Neural progenitor cell (in vitro differentiated cells): ENCODE measurements at regions not wholly inside any gene's neighbourhood (a gene's known extent, or its start where the extent isn't known, plus 50 kb on each side); places are given as distances from the start of the nearest gene placed in this dataset.

Experiments used
- EZH2 ChIP-seq: fragments of 200-600 bp; sonication (generic); IDR thresholded peaks from 2 replicates; pipeline ENCODE4 v1.6.1; 2017; ENCODE audit warnings: antibody characterized with exemption, mild to moderate bottlenecking, moderate library complexity
- EZH2phosphoT487 ChIP-seq: fragments of 200-600 bp; sonication (generic); IDR thresholded peaks from 2 replicates; pipeline ENCODE4 v1.6.1; 2017; ENCODE audit warnings: antibody characterized with exemption
- TF ChIP-seq, protein P1 (sequence below): fragments of 200-600 bp; sonication (generic); IDR thresholded peaks from 2 replicates; pipeline ENCODE4 v1.5.1; 2017; ENCODE audit warnings: antibody characterized with exemption, mild to moderate bottlenecking

DNA sequence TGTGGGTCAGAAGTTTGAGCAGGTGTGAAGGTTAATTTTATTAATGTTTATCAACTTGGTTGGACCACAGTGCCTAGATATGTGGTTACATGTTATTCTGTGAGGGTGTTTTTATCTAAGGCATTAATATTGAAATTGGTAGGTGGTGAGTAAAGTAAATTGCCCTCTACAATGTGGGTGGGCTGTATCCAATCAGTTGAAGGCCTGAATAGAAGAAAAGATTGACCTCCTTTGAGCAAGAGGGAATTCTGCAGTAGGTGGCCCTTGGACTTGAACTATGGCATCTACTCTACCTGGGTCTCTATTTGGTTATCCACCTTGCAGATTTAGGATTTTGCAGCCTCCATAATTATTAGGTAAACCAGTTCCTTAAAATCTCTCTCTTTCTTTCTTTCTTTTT, 356.8 kb upstream of the EEF2KMT start:
- TF ChIP-seq, protein P1, sequence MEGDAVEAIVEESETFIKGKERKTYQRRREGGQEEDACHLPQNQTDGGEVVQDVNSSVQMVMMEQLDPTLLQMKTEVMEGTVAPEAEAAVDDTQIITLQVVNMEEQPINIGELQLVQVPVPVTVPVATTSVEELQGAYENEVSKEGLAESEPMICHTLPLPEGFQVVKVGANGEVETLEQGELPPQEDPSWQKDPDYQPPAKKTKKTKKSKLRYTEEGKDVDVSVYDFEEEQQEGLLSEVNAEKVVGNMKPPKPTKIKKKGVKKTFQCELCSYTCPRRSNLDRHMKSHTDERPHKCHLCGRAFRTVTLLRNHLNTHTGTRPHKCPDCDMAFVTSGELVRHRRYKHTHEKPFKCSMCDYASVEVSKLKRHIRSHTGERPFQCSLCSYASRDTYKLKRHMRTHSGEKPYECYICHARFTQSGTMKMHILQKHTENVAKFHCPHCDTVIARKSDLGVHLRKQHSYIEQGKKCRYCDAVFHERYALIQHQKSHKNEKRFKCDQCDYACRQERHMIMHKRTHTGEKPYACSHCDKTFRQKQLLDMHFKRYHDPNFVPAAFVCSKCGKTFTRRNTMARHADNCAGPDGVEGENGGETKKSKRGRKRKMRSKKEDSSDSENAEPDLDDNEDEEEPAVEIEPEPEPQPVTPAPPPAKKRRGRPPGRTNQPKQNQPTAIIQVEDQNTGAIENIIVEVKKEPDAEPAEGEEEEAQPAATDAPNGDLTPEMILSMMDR = no peak
- TF ChIP-seq EZH2 = no peak
- TF ChIP-seq EZH2phosphoT487 = no peak
